GOT3 (cell line): ENCODE measurements at regions not wholly inside any gene's neighbourhood (a gene's known extent, or its start where the extent isn't known, plus 50 kb on each side); places are given as distances from the start of the nearest gene placed in this dataset.

Experiments
- DNase-seq: peaks from one replicate; lab custom pipeline; 2025; ENCODE audit warnings: mixed read lengths; lab: John Stamatoyannopoulos, UW

DNA sequence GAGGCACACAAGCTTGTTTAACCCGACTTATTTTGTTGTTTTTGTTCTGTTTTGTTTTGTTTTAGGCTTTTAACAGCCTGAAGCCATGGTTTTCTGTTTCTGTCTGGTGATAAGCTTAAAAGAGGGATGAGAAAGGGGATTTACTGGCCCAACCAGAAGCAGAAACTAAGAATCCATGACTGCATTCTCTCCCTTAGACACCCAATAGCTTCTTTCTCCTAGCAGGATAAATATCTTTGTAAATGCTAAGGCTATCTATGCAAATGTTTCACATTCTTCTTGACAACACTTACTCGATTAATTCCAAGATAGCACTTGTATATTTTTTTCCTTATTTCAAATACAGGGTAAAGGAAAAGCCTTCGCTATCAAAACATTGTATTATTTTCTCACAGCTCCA, 53.7 kb upstream of the SMAD1 start:
- DNase-seq, result no peak

DNA sequence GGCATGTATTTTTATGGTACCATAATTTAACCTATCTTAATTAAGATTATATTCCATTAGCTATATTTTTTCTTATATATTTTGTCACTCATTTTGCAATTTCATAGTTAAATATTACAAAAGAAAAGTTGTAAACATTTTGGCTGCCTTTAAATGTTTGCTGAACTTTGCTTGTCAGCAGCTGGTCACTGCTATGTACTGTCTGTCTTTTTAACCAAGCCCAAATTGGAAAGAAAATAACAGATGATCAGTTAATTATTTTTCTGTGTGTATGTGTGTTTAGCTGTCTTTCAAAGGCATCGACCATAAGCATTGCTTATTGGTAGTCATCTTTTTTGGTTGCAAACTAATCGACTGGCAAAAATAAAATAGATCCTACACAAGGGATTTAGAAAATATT, 54.4 kb upstream of the SMAD1 start:
- no peak for DNase-seq

DNA sequence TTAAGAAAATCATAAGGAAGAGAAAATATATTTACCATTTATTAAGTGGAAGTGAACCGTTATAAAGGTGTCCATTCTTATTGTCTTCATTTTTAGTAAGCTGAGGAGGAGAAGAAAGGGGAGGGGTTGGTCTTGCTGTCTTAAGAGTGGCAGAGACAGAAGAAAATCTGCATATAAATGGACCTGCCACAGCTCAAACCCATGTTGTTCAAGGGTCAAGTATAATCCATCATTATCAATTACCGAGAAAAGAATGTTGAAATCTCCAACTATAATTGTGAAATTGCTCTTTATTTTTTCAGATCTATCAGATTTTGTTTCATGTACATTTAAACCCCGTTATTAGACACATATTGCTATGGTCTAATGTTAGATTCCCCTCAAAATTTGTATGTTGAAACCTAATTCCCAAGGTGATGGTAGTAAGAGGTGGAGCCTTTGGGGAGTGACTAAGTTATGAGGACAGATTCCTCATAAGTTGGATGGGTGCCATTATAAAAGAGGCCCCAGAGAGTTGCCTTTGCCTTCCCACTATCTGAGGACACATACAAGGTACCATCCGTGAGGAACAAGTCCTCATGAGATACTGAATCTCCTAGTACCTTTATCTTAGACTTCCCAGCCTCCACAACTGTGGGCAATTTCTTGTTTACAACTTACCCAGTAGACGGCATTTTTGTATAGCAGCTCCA, 58.5 kb upstream of the SMAD1 start:
- no peak for DNase-seq

DNA sequence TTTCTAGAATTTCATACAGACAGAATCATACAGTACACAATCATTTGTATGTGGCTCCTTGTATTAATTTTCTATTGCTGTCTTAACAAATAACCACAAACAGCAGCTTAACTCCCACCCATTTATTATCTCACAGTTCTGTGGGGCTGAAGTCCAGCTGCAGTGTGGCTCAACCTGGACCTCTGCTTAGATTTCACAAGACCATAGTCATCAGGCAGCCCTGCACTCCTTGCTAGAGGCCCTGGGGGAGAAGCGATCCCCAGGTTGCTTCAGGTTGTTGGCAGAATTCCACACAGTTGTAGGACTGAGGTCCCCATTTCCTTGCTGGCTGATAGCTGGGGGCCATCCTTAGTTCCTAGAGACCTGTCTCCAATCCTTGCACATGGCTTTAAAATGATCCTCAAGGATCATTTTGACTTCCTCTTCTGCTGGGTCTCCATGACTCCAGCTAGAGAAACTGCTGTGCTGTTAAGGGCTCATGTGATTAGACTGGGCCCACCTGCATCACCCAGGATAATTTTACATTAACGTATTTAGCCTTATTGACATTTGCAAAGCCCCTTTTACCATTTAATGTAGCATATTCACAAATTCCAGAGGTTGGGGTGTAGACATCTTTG, 60.9 kb upstream of the SMAD1 start:
- DNase-seq, result no peak

DNA sequence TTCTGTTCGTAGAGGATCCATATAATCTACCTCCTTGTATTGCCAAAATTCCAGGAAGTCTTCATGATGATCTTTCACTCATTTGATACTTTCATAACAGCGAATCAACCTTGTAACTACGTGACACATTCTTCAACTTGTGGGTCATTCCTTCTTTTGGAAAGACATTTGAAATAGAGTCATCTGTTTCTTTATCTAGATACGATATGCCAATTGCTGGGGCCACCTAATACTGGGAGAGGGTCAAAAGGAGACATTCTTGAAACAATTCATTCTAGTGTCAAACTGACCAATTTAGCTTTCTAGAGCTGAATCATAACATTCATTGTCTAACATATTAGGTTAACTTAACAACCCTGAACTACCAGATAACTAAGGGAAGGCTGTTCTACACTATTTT, 62.9 kb upstream of the SMAD1 start:
- no peak for DNase-seq

DNA sequence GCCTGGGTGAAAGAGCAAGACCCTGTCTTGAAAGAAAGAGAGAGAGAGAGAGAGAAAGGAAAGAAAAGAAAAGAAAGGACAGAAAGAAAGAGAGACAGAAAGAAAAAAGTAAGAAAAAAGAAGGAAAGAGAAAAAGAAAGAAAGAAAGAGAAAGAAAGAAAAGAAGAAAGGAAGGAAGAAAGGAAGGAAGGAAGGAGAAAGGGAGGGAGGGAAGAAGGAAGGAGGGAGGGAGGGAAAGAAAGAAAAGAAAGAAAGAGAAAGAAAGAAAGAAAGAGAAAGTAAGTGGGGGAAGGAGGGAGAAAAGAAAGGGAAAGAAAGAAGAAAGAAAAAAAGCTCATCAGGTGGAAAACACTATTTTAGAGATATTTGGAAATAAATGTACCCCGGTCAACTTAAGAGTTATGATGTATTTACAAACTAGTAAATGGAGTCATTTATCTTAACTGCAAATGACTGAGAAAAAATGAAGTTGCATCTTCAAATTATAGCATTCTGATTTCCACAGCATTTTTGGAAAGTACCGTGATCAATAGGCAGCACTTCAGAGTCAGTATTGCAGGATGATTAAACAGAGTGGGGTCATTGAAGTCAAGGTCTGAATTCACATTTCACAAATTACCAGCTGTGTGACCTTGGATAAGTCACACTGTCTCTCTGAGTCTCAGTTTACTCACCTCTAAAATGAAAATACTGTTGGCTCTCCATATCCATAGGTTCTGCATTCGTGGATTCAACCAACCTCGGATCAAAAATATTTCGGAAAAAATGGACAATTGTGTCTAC, 64.1 kb upstream of the SMAD1 start:
- DNase-seq, result no peak

DNA sequence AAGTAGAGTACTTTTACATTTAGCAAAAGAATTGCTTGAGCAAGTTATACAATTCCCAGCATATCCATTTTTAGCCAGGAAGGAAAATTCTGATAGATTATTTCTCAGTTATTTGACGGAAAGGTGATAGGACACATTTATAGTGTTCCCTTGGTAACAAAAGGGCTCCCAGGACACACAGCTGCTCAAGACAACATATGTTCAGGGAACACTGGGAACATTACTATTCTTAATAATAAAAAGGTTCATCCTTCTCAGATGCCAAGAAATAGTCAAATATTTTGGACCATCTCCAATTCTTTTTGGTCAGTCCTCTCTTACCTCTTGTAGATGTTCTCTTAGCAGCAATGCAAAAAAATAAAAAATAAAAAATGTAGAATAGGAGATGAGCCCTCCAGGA, 66.8 kb upstream of the SMAD1 start:
- no peak for DNase-seq

DNA sequence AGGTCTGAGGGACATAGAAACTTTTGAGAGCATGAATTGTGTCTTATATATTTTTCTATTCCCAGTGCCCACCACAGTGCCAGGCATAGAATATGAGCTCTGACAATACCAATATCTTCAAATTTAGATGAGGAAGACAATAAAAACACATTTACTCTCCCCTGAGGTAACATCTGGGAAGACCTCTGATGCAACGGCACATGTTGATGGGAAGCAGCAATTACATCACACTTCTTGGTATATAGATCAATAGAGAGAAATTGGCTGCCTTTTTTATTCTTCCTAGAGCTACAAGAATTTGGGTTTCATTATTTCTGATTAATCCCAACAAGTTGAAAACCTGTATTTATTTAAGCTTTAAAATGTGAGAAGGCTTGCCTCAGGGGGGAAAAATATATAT, 67.4 kb upstream of the SMAD1 start:
- DNase-seq, result no peak

DNA sequence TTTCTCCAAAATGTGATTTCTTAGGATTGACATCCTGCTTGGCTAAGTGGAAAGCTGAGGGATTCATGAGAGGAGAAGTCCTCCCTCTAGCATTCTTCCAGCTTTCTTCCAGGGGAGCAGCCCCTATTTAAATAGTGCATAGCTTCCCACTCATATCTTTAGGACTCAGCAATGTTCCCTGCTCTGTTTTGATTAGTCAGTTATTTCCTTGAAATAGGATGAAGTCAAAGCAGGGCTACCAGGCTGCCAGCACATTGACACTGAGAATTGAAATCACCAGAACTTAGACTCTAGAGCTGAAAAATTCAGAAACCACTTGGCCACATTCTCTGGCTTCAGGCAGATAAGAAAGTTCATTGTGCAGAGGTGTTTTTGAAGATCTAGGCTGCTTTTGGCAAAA, 74.7 kb upstream of the SMAD1 start:
- DNase-seq, result peak; percentile 0

DNA sequence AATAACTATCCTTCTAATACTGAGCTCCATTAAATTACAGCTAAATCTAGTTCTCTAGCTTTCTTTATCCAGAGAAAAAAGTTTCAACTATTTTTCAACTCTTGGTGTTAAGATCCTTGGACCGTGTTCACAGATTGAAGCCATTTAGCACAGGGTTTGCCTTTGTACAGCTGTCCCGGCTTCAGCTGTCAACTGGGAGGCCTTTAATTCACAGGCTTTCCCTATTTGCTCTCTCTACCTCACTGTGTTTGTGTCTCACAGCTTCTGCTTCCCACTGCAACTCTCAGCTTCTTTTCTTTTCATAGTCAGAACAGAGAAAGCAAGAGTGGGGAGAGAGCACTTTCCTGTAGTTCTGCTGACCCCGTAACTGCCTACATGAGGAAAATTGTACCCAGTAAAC, 76.9 kb upstream of the SMAD1 start:
- DNase-seq, result no peak

DNA sequence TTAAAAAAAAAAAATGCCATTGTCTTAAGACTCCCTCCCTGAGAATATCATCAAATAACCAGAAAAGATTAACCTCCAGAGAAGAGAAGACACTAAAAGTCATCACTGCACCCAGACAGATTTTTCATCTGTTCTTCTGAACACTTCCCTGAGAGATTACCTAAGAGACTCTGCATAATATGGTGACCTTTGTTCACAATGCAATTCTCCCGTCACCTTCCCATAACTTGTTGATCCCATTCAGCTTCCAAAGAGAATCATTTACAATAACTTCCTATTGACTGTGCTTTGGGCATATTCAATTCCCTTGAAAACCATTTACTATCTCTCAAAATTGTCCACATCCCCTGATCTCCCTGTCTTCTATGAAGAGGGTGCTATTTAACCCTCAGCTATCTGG, 85.1 kb upstream of the SMAD1 start:
- DNase-seq, result no peak

DNA sequence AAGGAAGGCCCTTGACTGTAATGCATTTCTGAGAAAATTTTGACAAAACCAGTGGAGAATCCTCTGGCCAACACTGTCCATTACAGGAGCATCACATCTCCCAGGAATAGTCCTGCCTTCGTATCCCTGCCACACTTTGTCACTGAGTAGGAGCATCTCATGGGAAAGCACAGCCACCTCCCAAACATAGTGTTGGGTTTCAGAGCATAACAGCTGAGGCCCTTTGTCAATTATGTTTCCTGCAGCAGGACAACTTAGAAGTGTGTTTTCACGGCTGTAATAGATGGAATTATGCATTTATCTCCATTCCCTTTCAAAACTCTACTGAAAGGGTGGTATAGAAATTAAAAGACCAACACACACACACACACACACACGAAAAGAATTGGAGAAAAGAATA, 91.1 kb upstream of the SMAD1 start:
- DNase-seq, result no peak

DNA sequence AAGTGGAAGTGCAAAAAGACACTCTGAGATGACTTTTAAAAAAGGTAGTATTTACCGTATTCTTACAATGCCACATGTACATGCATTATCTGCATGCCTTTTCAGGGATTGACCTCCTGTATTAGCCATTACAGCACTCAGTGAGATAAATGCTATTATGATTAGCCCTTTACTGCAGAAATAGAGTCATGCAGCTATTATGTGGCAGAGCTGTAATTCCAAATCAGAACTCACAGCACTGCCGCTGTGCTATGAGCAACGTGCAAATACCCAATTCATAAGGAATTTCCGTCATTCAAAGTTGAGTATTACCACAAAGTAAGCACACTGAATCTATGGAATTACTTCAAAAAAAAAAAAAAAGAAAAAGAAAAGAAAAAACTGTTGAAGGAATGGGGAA, 92.1 kb upstream of the SMAD1 start:
- DNase-seq, result no peak

DNA sequence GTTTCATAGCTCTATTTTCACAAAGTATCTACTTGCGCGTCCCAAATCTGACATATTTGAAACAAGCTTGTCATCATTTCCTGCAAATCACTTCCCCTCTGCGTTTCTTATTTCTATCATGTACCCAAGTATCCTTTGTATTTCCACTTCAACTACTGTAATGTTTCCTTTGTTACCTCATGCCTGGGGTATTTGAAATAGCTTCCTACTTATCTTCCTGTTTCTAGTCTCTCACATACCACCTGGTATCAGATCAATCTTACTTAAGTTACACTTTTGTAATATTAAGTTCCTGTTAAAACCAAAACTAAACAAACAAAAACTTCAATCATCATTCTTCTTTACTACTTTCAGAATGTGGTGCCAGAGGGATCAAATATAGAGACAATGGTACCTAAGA, 93.6 kb upstream of the SMAD1 start:
- DNase-seq, result no peak

DNA sequence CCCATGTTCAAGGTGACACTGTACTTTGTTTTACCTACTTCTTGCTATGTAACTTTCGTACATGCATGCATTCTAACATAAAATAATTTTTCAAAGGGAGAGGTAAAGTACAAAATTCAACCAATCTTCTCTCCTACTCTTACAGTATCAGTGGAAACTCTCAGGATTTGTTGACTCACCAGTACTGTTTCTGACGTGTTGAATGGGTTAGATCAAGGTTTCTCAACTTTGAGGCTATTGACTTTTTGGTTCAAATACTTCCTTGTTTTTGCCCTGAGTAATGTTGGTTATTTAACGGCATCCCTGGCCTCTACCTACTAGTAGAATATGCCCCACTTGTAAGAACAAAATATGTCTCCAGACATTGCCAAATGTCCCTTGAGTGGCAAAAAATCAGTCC, 94.6 kb upstream of the SMAD1 start:
- no peak for DNase-seq

DNA sequence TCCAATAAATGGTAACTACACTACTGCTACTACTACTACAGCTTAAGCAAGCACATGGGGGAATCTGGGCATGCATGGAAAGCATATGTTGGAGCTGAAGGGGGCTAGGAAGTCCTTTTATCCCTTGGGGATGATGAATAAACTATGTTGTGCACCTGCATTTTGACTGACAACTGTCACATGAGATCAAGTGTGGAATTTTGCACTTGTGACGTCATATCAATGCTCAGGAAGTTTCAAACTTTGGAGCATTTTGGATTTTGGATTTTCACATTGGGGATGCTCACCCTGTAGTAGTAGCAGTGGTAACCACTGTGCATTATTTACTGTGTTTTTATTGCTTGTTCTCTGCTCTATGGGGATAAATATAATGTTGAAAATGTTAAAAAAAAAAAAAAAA, 100.5 kb upstream of the SMAD1 start:
- no peak for DNase-seq

DNA sequence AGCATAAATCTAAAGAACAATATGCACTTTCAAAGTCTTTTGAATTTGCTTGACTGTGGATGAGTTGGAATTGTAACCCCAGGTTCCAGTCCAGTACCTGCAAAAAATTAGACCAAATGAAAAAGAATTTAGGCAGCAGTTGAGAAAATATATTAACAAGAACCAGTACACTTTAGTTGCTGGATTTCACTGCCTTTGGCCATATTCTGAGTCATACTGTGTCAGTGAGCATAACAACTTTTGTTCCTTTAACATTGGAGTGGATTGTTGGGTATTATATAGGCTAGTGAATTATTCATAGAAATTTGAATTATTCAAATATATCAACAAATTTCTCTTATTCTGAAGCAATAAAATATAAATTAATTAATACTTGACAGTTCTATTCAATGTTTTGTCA, 101.5 kb upstream of the SMAD1 start:
- DNase-seq, result no peak

DNA sequence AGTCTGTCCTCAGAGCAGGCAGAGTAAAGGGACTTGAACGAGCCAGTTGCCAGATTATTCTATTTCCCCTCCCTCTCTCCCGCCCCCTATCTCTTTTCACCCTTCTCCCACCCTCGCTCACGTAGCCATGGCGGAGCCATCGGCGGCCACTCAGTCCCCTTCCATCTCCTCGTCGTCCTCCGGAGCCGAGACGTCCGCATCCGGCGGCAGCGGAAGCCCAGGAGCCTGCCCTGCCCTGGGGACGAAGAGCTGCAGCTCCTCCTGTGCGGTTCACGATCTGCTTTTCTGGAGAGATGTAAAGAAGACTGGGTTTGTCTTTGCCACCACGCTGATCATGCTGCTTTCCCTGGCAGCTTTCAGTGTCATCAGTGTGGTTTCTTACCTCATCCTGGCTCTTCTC, 106.2 kb upstream of the SMAD1 start:
- DNase-seq, result no peak

DNA sequence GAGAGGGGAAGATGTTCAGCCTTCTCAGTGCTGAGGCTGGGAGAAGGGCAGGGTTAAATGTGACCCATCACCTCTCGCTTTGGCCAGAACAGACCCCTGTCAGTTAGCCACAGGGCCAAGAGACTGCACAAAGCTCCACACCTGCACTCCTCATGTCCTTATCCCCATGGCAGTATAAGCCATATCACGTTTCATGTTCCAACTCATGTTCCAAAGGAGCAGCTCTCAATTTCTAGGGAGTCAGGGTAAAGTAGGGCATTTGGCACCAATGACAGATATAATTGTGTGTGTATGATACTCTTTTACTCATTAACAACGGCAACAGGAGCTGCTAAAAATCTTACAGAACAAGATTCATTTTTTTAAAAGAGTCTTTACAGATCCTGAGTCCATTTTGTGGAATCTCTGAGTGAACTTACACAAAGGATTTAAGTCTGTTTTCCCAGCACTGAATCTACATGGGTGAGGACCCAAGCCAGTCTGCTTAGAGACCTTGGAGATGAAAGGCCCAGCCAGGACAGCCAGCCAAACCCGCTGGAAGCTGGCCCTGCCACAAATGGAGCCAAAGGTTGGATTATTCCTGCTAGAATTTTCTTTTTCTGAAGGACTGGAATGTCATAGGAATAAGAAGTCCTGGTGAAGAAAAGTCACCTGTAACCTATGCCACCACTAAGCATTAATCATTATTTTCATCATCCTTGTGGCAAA, 129.1 kb upstream of the SMAD1 start:
- no peak for DNase-seq

DNA sequence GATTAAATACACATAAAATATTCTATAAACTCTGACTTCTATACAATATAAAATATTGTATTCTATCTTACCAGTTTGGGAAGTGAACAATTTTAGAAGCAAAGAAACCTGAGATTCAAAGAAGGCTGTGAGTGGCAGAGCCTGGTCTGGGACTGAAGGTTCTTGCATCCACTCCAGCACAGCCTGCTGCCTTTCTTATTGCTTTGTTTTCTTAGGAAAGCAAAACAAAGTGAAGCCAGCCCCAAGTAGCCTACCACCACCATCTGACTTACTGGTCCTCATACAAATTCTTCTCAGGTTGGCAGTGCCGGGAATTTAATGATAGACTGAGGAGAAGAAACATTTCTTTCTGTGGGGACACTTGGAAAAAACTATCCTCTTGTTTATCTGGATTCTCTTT, 129.7 kb upstream of the SMAD1 start:
- no peak for DNase-seq

DNA sequence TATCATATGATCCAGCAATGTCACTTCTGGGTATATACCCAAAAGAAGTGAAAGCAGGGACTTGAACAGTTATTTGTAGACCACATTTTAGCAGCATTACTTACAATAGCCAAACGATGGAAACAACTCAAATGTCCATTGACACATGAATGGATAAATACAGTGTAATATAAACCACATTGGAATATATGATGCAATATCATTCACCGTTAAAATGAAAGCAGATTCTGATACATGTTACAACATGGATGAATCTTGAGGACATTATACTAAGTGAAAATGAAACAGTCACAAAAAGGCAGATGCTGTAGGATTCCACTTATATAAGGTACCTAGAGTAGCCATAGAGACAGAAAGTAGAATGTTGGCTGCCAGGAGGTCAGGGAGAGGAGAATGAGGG, 130.5 kb upstream of the SMAD1 start:
- no peak for DNase-seq

DNA sequence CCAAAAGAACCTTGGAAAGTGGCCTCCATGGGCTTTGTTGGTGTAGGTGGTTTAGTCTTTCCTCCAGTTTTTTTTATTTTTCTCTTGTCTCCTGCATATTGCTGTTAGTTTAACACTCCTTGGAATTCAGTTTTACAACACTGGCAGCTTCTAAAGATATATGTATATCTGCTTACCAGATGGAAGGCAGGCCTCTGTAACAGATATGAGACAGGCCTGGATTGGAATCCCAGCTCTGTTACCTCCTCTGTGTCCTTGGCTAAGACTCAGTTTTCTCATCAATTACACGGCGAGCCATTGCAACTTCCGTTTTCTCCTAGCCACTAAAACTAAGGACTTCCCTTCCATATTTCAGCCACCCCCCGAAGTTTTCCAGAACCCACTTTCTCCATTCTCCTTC, 133.4 kb upstream of the SMAD1 start:
- DNase-seq, result no peak

DNA sequence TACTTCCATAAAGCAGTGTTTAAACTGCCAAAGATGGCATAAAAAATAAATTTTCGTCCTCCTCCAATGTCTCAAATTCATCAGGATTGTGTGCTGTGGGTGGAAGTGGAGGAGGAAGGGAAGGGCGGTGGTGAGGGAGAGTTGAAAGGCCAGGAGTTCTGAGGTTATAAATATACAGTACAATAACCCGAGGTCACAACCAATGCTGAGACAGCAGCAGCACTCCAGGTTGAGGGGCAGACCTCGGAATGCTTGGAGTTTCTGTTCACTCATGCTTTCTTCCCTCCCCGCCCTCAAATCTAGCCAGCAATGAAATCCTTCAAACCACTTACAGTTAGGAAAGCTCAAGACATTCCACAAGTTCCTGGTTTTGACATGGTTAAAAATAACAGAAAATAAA, 134.0 kb upstream of the SMAD1 start:
- no peak for DNase-seq
